PC-9 (cell line): ENCODE measurements at regions not wholly inside any gene's neighbourhood (a gene's known extent, or its start where the extent isn't known, plus 50 kb on each side); places are given as distances from the start of the nearest gene placed in this dataset.

ENCODE experiments used
- CTCF ChIP-seq: fragments of 200-600 bp; sonication (generic); conservative IDR thresholded peaks from 2 replicates; pipeline ENCODE4 v1.6.1; 2017; ENCODE audit warnings: mixed run types, antibody characterized with exemption, mild to moderate bottlenecking, moderate library complexity
- EZH2 ChIP-seq: fragments of 200-600 bp; sonication (generic); IDR thresholded peaks from 2 replicates; pipeline ENCODE4 v1.8.0; 2017; ENCODE audit warnings: antibody characterized with exemption, low read depth

- TF ChIP-seq EZH2, result no peak
- TF ChIP-seq CTCF, result no peak
Measured at GRCh38 chr2:184351126-184351525, 247.2 kb upstream of the ZNF804A start.
